Urothelium cell line (cell line): ENCODE measurements at regions not wholly inside any gene's neighbourhood (a gene's known extent, or its start where the extent isn't known, plus 50 kb on each side); places are given as distances from the start of the nearest gene placed in this dataset.

Source experiments
- DNase-seq: peaks from one replicate; pipeline ENCODE4 v3.0.0; 2011; ENCODE audit warnings: low spot score, mixed read lengths
- FAIRE-seq: peaks from 2 replicates; lab custom pipeline; 2011; peaks lifted over from hg19 to GRCh38; lab: Jason Lieb, UNC

- FAIRE-seq (no peak), DNase-seq (no peak)
Observed at GRCh38 chr5:113652161-113652560, 138.7 kb downstream of the YTHDC2 start.

- FAIRE-seq (no peak), DNase-seq (no peak)
Observed at GRCh38 chr5:113654828-113655227, 141.3 kb downstream of the YTHDC2 start.

GRCh38 chr5:113660206-113660605 lies 146.7 kb downstream of the YTHDC2 start:
- FAIRE-seq (no peak), DNase-seq (no peak)

GRCh38 chr5:113660706-113661250 lies 147.3 kb downstream of the YTHDC2 start:
- FAIRE-seq, result no peak

GRCh38 chr5:113663879-113664541 lies 150.5 kb downstream of the YTHDC2 start:
- DNase-seq (no peak), FAIRE-seq (no peak)

More at GRCh38 chr5:113660706-113661250, 147.3 kb downstream of the YTHDC2 start:
- no peak for DNase-seq

GRCh38 chr5:113673041-113673440 lies 159.5 kb downstream of the YTHDC2 start:
- DNase-seq, result no peak
- no peak for FAIRE-seq

GRCh38 chr5:113675166-113675565 lies 161.7 kb downstream of the YTHDC2 start:
- FAIRE-seq, result no peak
- no peak for DNase-seq

GRCh38 chr5:113678202-113678601 lies 164.7 kb downstream of the YTHDC2 start:
- no peak for DNase-seq
- no peak for FAIRE-seq

GRCh38 chr5:113678924-113679575 lies 165.6 kb downstream of the YTHDC2 start:
- no peak for FAIRE-seq
- DNase-seq, result peak; percentile 57

GRCh38 chr5:113680534-113680933 lies 167.0 kb downstream of the YTHDC2 start:
- FAIRE-seq, result no peak
- DNase-seq, result no peak

GRCh38 chr5:113682497-113683136 lies 169.1 kb downstream of the YTHDC2 start:
- DNase-seq (no peak), FAIRE-seq (no peak)

- FAIRE-seq, result no peak
- DNase-seq, result no peak
Observed at GRCh38 chr5:113683211-113683610, 169.7 kb downstream of the YTHDC2 start.

GRCh38 chr5:113686599-113686998 lies 173.1 kb downstream of the YTHDC2 start:
- no peak for DNase-seq
- no peak for FAIRE-seq

GRCh38 chr5:113689647-113690046 lies 176.2 kb downstream of the YTHDC2 start:
- DNase-seq, result no peak
- no peak for FAIRE-seq

GRCh38 chr5:113692466-113692865 lies 179.0 kb downstream of the YTHDC2 start:
- FAIRE-seq, result no peak

GRCh38 chr5:113692891-113693457 lies 179.5 kb downstream of the YTHDC2 start:
- FAIRE-seq (no peak), DNase-seq (no peak)

More at GRCh38 chr5:113692466-113692865, 179.0 kb downstream of the YTHDC2 start:
- DNase-seq, result no peak

- FAIRE-seq, result no peak
- DNase-seq, result no peak
Observed at GRCh38 chr5:113693701-113694100, 180.2 kb downstream of the YTHDC2 start.

GRCh38 chr5:113694576-113694975 lies 181.1 kb downstream of the YTHDC2 start:
- FAIRE-seq, result no peak
- DNase-seq, result no peak

GRCh38 chr5:113703266-113703665 lies 189.8 kb downstream of the YTHDC2 start:
- no peak for DNase-seq
- FAIRE-seq, result no peak

- DNase-seq, result no peak
- FAIRE-seq, result no peak
Observed at GRCh38 chr5:113705657-113706056, 192.2 kb downstream of the YTHDC2 start.

- DNase-seq (no peak), FAIRE-seq (no peak)
Observed at GRCh38 chr5:113713051-113713450, 199.6 kb downstream of the YTHDC2 start.
